HG03095 (cell line): ENCODE measurements at regions not wholly inside any gene's neighbourhood (a gene's known extent, or its start where the extent isn't known, plus 50 kb on each side); places are given as distances from the start of the nearest gene placed in this dataset.

Experiments
- ATAC-seq: cut with Tn5 transposase; IDR thresholded peaks from one replicate; pipeline ENCODE4 v1.9.1; 2021; ENCODE audit warnings: moderate library complexity; ENCODE audit not compliant: unreplicated experiment

- ATAC-seq = no peak
Measured at GRCh38 chr14:36465178-36465577, 54.9 kb downstream of the NKX2-1 start.

- ATAC-seq = no peak
Measured at GRCh38 chr14:36462890-36463289, 57.1 kb downstream of the NKX2-1 start.

GRCh38 chr14:36455241-36455627 is 64.8 kb downstream of the NKX2-1 start:
- ATAC-seq = no peak

GRCh38 chr14:36454599-36455240 is 65.3 kb downstream of the NKX2-1 start:
- ATAC-seq = no peak

GRCh38 chr14:36452860-36453259 is 67.2 kb downstream of the NKX2-1 start:
- ATAC-seq = no peak

- ATAC-seq = no peak
Measured at GRCh38 chr14:36451310-36452065, 68.5 kb downstream of the NKX2-1 start.

- no peak for ATAC-seq
Measured at GRCh38 chr14:36450550-36450949, 69.5 kb downstream of the NKX2-1 start.

- ATAC-seq = no peak
Measured at GRCh38 chr14:36449903-36450302, 70.1 kb downstream of the NKX2-1 start.

- ATAC-seq = no peak
Measured at GRCh38 chr14:36443374-36443773, 76.7 kb downstream of the NKX2-1 start.

- no peak for ATAC-seq
Measured at GRCh38 chr14:36442824-36443241, 77.2 kb downstream of the NKX2-1 start.

GRCh38 chr14:36441283-36441682 is 78.7 kb downstream of the NKX2-1 start:
- ATAC-seq = no peak

GRCh38 chr14:36439766-36440165 is 80.3 kb downstream of the NKX2-1 start:
- no peak for ATAC-seq

- no peak for ATAC-seq
Measured at GRCh38 chr14:36438883-36439282, 81.1 kb downstream of the NKX2-1 start.

GRCh38 chr14:36430662-36431084 is 89.4 kb downstream of the NKX2-1 start:
- no peak for ATAC-seq

GRCh38 chr14:36430169-36430568 is 89.9 kb downstream of the NKX2-1 start:
- no peak for ATAC-seq

- ATAC-seq = no peak
Measured at GRCh38 chr14:36429692-36430091, 90.3 kb downstream of the NKX2-1 start.

- no peak for ATAC-seq
Measured at GRCh38 chr14:36428350-36428749, 91.7 kb downstream of the NKX2-1 start.

GRCh38 chr14:36426836-36427235 is 93.2 kb downstream of the NKX2-1 start:
- no peak for ATAC-seq

GRCh38 chr14:36426113-36426512 is 93.9 kb downstream of the NKX2-1 start:
- no peak for ATAC-seq

- no peak for ATAC-seq
Measured at GRCh38 chr14:36424478-36425102, 95.4 kb downstream of the NKX2-1 start.

- ATAC-seq = no peak
Measured at GRCh38 chr14:36423430-36423829, 96.6 kb downstream of the NKX2-1 start.

GRCh38 chr14:36420149-36420687 is 99.8 kb upstream of the MBIP start:
- no peak for ATAC-seq
